A204.1 (cell line): ENCODE measurements at regions not wholly inside any gene's neighbourhood (a gene's known extent, or its start where the extent isn't known, plus 50 kb on each side); places are given as distances from the start of the nearest gene placed in this dataset.
A peak's percentile ranks its signal among the peaks of the same experiment; 100 is the strongest.
"Not testable (repeated sequence)": the region's sequence is repeated elsewhere in the genome, so short reads cannot be mapped to it uniquely, and the experiment has no call there.

Experiments
- FAIRE-seq: peaks from 2 replicates; lab custom pipeline; 2012; peaks lifted over from hg19 to GRCh38; lab: Jason Lieb, UNC

- FAIRE-seq = no peak
Observed at GRCh38 chr5:153258469-153258868, 232.0 kb upstream of the GRIA1 start.

- FAIRE-seq = no peak
Observed at GRCh38 chr5:153267506-153267905, 223.0 kb upstream of the GRIA1 start.

- FAIRE-seq = no peak
Observed at GRCh38 chr5:153275695-153276094, 214.8 kb upstream of the GRIA1 start.

GRCh38 chr5:153276151-153276550, 214.3 kb upstream of the GRIA1 start:
- FAIRE-seq = no peak

GRCh38 chr5:153296251-153296844, 194.1 kb upstream of the GRIA1 start:
- FAIRE-seq = not testable (repeated sequence)

- FAIRE-seq = no peak
Observed at GRCh38 chr5:153299891-153300290, 190.6 kb upstream of the GRIA1 start.

GRCh38 chr5:153308282-153308681, 182.2 kb upstream of the GRIA1 start:
- FAIRE-seq = no peak

GRCh38 chr5:153318556-153318955, 171.9 kb upstream of the GRIA1 start:
- FAIRE-seq = no peak

- FAIRE-seq = no peak
Observed at GRCh38 chr5:153321478-153321877, 169.0 kb upstream of the GRIA1 start.

- FAIRE-seq = no peak
Observed at GRCh38 chr5:153340139-153340538, 150.3 kb upstream of the GRIA1 start.

GRCh38 chr5:153340738-153341137, 149.7 kb upstream of the GRIA1 start:
- no peak for FAIRE-seq

- no peak for FAIRE-seq
Observed at GRCh38 chr5:153342487-153342886, 148.0 kb upstream of the GRIA1 start.

GRCh38 chr5:153347611-153348010, 142.9 kb upstream of the GRIA1 start:
- no peak for FAIRE-seq

GRCh38 chr5:153350175-153350883, 140.1 kb upstream of the GRIA1 start:
- no peak for FAIRE-seq

GRCh38 chr5:153352685-153353219, 137.7 kb upstream of the GRIA1 start:
- FAIRE-seq = no peak

- FAIRE-seq = no peak
Observed at GRCh38 chr5:153357493-153358112, 132.9 kb upstream of the GRIA1 start.

- peak; percentile 95 for FAIRE-seq
Observed at GRCh38 chr5:153358315-153358976, 132.0 kb upstream of the GRIA1 start.

GRCh38 chr5:153360860-153361259, 129.6 kb upstream of the GRIA1 start:
- FAIRE-seq = no peak

GRCh38 chr5:153361735-153362409, 128.6 kb upstream of the GRIA1 start:
- no peak for FAIRE-seq

- FAIRE-seq = no peak
Observed at GRCh38 chr5:153365547-153365946, 124.9 kb upstream of the GRIA1 start.

GRCh38 chr5:153367466-153367865, 123.0 kb upstream of the GRIA1 start:
- FAIRE-seq = no peak

- no peak for FAIRE-seq
Observed at GRCh38 chr5:153372425-153373129, 117.9 kb upstream of the GRIA1 start.
